ENCODE measurements at regions not wholly inside any gene's neighbourhood (a gene's known extent, or its start where the extent isn't known, plus 50 kb on each side); places are given as distances from the start of the nearest gene placed in this dataset.
"Not testable (repeated sequence)": the region's sequence is repeated elsewhere in the genome, so short reads cannot be mapped to it uniquely, and the experiment has no call there.

- no peak overlapping the region for H3K9ac ChIP-seq (ENCODE audit: low read length)
- ChIA-PET CTCF (no interaction called here), RAD21 (ENCODE audit: low non-redundant PET in 1 of 2, low total read pairs in 2 of 2, uncharacterized antibody in 2 of 2, unreplicated experiment in 2 of 2) (no interaction called here)
Measured at GRCh38 chr2:195138435-195138834, 518.6 kb upstream of the SLC39A10 start.

GRCh38 chr2:195125889-195126288, 531.1 kb upstream of the SLC39A10 start:
- intact Hi-C loops (cut with micrococcal nuclease); H2AFZ ChIP-seq (ENCODE audit: low read depth, low read length, poor library complexity, severe bottlenecking); ATAC-seq: not testable (repeated sequence)

More at GRCh38 chr2:195138435-195138834, 518.6 kb upstream of the SLC39A10 start:
- Histone ChIP-seq H3K9me2 (ENCODE audit: insufficient read depth) (no peaks in the 10 kb centered on the region), H3K79me2 (ENCODE audit: insufficient read depth, low read length) (no peaks in the 10 kb centered on the region), H3K27me3 (ENCODE audit: insufficient read depth, low read length) (no peaks in the 10 kb centered on the region), H3K9me3 (ENCODE audit: control insufficient read depth in 1 of 2, insufficient read depth in 1 of 2, low read depth in 1 of 2, low read length in 2 of 2) (no peaks in the 10 kb centered on the region), H3K36me3 (ENCODE audit: control insufficient read depth in 1 of 2, insufficient read depth in 2 of 2, low read length in 2 of 2) (no peaks in the 10 kb centered on the region), H4K20me1 (ENCODE audit: insufficient read depth) (no peaks in the 10 kb centered on the region), H2AFZ (ENCODE audit: low read depth, low read length, poor library complexity, severe bottlenecking) (no peak overlapping the region), H3K4me1 (ENCODE audit: control insufficient read depth in 1 of 2, insufficient read depth in 2 of 2, low read length in 2 of 2) (no peaks in the 10 kb centered on the region), H3K4me3 (replicated peaks in 1 of 2; ENCODE audit: low read depth in 1 of 2, low read length in 2 of 2) (no peak overlapping the region), H3K4me2 (ENCODE audit: low read length) (no peak overlapping the region), H3K27ac (ENCODE audit: low read depth, low read length) (no peak overlapping the region)
- TF ChIP-seq ZBTB33 (IDR thresholded peaks at IDR 0.05; ENCODE audit: extremely low read depth, insufficient replicate concordance, low read length) = no peak
- no peak for TF ChIP-seq CBX3 (IDR thresholded peaks at IDR 0.05; ENCODE audit: low read depth)
- TF ChIP-seq REST (IDR thresholded peaks at IDR 0.05; ENCODE audit: low read depth) = no peak
- TF ChIP-seq EGR1 (IDR thresholded peaks at IDR 0.05; ENCODE audit: low read depth) = no peak
- TF ChIP-seq SIN3A (IDR thresholded peaks at IDR 0.05; ENCODE audit: low read depth) = no peak
- TF ChIP-seq ELF1 (IDR thresholded peaks at IDR 0.05; ENCODE audit: borderline replicate concordance, low read depth) = no peak
- TF ChIP-seq ATF3 (IDR thresholded peaks at IDR 0.05) = no peak
- TF ChIP-seq SRF (IDR thresholded peaks at IDR 0.05; ENCODE audit: low read depth) = no peak
- TF ChIP-seq EZH2phosphoT487 (IDR thresholded peaks at IDR 0.05; ENCODE audit: borderline replicate concordance) = no peak
- no peak for TF ChIP-seq FOSL1 (IDR thresholded peaks at IDR 0.05; ENCODE audit: low read depth)
- no peak for TF ChIP-seq POLR2AphosphoS5 (IDR thresholded peaks at IDR 0.05; ENCODE audit: low read depth, low read length)
- BruUV-seq (replicated peaks) = no TSS peak
- intact Hi-C loops (cut with micrococcal nuclease) = no loop called here
- POLR2A ChIA-PET = no interaction called here
- no peak for ATAC-seq
- DNase-seq (ENCODE audit: low read depth, low spot score) = no peak

More at GRCh38 chr2:195125889-195126288, 531.1 kb upstream of the SLC39A10 start:
- H3K27me3 ChIP-seq (ENCODE audit: insufficient read depth, low read length); H4K20me1 ChIP-seq (ENCODE audit: insufficient read depth); BruUV-seq (replicated peaks); H3K36me3 ChIP-seq (ENCODE audit: control insufficient read depth in 1 of 2, insufficient read depth in 2 of 2, low read length in 2 of 2); H3K27ac ChIP-seq (ENCODE audit: low read depth, low read length); RAD21 ChIA-PET (ENCODE audit: low non-redundant PET in 1 of 2, low total read pairs in 2 of 2, uncharacterized antibody in 2 of 2, unreplicated experiment in 2 of 2); H3K9ac ChIP-seq (ENCODE audit: low read length); DNase-seq (ENCODE audit: low read depth, low spot score); H3K4me2 ChIP-seq (ENCODE audit: low read length); H3K4me1 ChIP-seq (ENCODE audit: control insufficient read depth in 1 of 2, insufficient read depth in 2 of 2, low read length in 2 of 2); H3K9me2 ChIP-seq (ENCODE audit: insufficient read depth); POLR2A ChIA-PET; H3K79me2 ChIP-seq (ENCODE audit: insufficient read depth, low read length); H3K4me3 ChIP-seq (replicated peaks in 1 of 2; ENCODE audit: low read depth in 1 of 2, low read length in 2 of 2); H3K9me3 ChIP-seq (ENCODE audit: control insufficient read depth in 1 of 2, insufficient read depth in 1 of 2, low read depth in 1 of 2, low read length in 2 of 2); CTCF ChIA-PET: not testable (repeated sequence)

Measured in HCT116 (cell line).